ENCODE measurements at regions not wholly inside any gene's neighbourhood (a gene's known extent, or its start where the extent isn't known, plus 50 kb on each side); places are given as distances from the start of the nearest gene placed in this dataset.

DNA sequence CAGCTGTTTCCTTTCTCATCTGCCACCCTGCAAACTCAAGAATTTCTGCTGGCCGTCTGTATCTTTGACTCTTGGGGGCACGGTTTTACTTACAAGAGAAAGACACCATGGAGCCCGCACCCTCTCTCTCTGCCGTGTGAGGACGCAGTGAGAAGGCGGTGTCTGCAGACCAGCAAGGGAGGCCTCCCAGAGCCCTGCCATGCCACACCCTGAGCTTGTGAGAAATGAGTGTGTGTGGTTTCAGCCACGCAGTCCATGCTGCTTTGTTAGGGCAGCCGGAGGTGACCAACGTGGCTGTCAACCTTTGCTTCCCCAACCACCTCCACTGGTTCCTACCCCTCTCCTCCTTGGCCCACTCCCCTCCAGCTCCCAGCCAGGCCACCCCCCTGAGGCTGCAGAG is 70.1 kb upstream of the NUP50 start:
- TF ChIP-seq, protein P1, sequence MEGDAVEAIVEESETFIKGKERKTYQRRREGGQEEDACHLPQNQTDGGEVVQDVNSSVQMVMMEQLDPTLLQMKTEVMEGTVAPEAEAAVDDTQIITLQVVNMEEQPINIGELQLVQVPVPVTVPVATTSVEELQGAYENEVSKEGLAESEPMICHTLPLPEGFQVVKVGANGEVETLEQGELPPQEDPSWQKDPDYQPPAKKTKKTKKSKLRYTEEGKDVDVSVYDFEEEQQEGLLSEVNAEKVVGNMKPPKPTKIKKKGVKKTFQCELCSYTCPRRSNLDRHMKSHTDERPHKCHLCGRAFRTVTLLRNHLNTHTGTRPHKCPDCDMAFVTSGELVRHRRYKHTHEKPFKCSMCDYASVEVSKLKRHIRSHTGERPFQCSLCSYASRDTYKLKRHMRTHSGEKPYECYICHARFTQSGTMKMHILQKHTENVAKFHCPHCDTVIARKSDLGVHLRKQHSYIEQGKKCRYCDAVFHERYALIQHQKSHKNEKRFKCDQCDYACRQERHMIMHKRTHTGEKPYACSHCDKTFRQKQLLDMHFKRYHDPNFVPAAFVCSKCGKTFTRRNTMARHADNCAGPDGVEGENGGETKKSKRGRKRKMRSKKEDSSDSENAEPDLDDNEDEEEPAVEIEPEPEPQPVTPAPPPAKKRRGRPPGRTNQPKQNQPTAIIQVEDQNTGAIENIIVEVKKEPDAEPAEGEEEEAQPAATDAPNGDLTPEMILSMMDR (IDR thresholded peaks at IDR 0.05): no peak
- TF ChIP-seq EZH2 (IDR thresholded peaks at IDR 0.05): no peak
- no peak for TF ChIP-seq EZH2phosphoT487 (IDR thresholded peaks at IDR 0.05)
